ENCODE measurements at regions not wholly inside any gene's neighbourhood (a gene's known extent, or its start where the extent isn't known, plus 50 kb on each side); places are given as distances from the start of the nearest gene placed in this dataset.

- no peak overlapping the region for H2AFZ ChIP-seq (replicated peaks)
- H3K27me3 Mint-ChIP-seq (ENCODE audit: insufficient read depth, low read depth): no peaks in the 10 kb centered on the region
- no peaks in the 10 kb centered on the region for H3K27me3 ChIP-seq
- TF ChIP-seq EZH2 (IDR thresholded peaks at IDR 0.05) (no peak), CTCF (IDR thresholded peaks at IDR 0.05) (no peak), EZH2phosphoT487 (IDR thresholded peaks at IDR 0.05) (no peak)
- no peaks in the 10 kb centered on the region for H3K36me3 ChIP-seq
- no peaks in the 10 kb centered on the region for H3F3A ChIP-seq (ENCODE audit: low read depth)
- H3K4me1 ChIP-seq: no peaks in the 10 kb centered on the region
- H3K4me3 Mint-ChIP-seq: no peak overlapping the region
- no peaks in the 10 kb centered on the region for H4K20me1 ChIP-seq (ENCODE audit: low read depth)
- H3K9ac ChIP-seq: no peak overlapping the region
- no peak overlapping the region for H3K27ac Mint-ChIP-seq
- peaks cover 12% of the 10 kb centered on the region for H3K4me1 Mint-ChIP-seq
- no peaks in the 10 kb centered on the region for H3K9me3 Mint-ChIP-seq
- no peak overlapping the region for H3K4me2 ChIP-seq
- DNase-seq (ENCODE audit: low spot score): no peak
- no peak overlapping the region for H3K27ac ChIP-seq
- H3K9me3 ChIP-seq (ENCODE audit: low read depth): no peaks in the 10 kb centered on the region
- no peaks in the 10 kb centered on the region for H3K79me2 ChIP-seq (ENCODE audit: low read depth)
- H3K4me3 ChIP-seq: no peak overlapping the region
- H3K36me3 Mint-ChIP-seq: no peaks in the 10 kb centered on the region
Measured at GRCh38 chr11:79906164-79906563, 465.3 kb upstream of the TENM4 start.

- Mint-ChIP-seq H3K36me3 (no peaks in the 10 kb centered on the region), H3K4me3 (no peak overlapping the region), H3K27ac (no peak overlapping the region), H3K27me3 (ENCODE audit: insufficient read depth, low read depth) (no peaks in the 10 kb centered on the region), H3K9me3 (no peaks in the 10 kb centered on the region), H3K4me1 (peaks cover 15% of the 10 kb centered on the region)
- Histone ChIP-seq H3K27me3 (no peaks in the 10 kb centered on the region), H3K9me3 (ENCODE audit: low read depth) (no peaks in the 10 kb centered on the region), H3K4me2 (no peak overlapping the region), H3K9ac (no peak overlapping the region), H2AFZ (replicated peaks) (no peak overlapping the region), H3K4me1 (no peaks in the 10 kb centered on the region), H3K79me2 (ENCODE audit: low read depth) (no peaks in the 10 kb centered on the region), H3F3A (ENCODE audit: low read depth) (no peaks in the 10 kb centered on the region), H3K27ac (no peak overlapping the region), H4K20me1 (ENCODE audit: low read depth) (no peaks in the 10 kb centered on the region), H3K4me3 (no peak overlapping the region), H3K36me3 (no peaks in the 10 kb centered on the region)
- DNase-seq (ENCODE audit: low spot score): no peak
- TF ChIP-seq EZH2phosphoT487 (IDR thresholded peaks at IDR 0.05) (no peak), CTCF (IDR thresholded peaks at IDR 0.05) (no peak), EZH2 (IDR thresholded peaks at IDR 0.05) (no peak)
Measured at GRCh38 chr11:79902493-79902892, 461.7 kb upstream of the TENM4 start.

- Mint-ChIP-seq H3K27ac (no peak overlapping the region), H3K36me3 (no peaks in the 10 kb centered on the region), H3K27me3 (ENCODE audit: insufficient read depth, low read depth) (no peaks in the 10 kb centered on the region), H3K4me1 (peaks cover 15% of the 10 kb centered on the region), H3K4me3 (no peak overlapping the region), H3K9me3 (no peaks in the 10 kb centered on the region)
- Histone ChIP-seq H3K4me1 (peaks cover 9% of the 10 kb centered on the region), H2AFZ (replicated peaks) (no peak overlapping the region), H3F3A (ENCODE audit: low read depth) (no peaks in the 10 kb centered on the region), H3K9me3 (ENCODE audit: low read depth) (no peaks in the 10 kb centered on the region), H3K27me3 (no peaks in the 10 kb centered on the region), H3K4me3 (no peak overlapping the region), H3K36me3 (no peaks in the 10 kb centered on the region), H3K4me2 (no peak overlapping the region), H4K20me1 (ENCODE audit: low read depth) (no peaks in the 10 kb centered on the region), H3K79me2 (ENCODE audit: low read depth) (no peaks in the 10 kb centered on the region), H3K27ac (no peak overlapping the region), H3K9ac (no peak overlapping the region)
- no peak for DNase-seq (ENCODE audit: low spot score)
- TF ChIP-seq CTCF (IDR thresholded peaks at IDR 0.05): no peak
- no peak for TF ChIP-seq EZH2 (IDR thresholded peaks at IDR 0.05)
Measured at GRCh38 chr11:79897896-79898295, 457.1 kb upstream of the TENM4 start.

- Histone ChIP-seq H3K79me2 (ENCODE audit: low read depth) (no peaks in the 10 kb centered on the region), H2AFZ (replicated peaks) (no peak overlapping the region), H3K9me3 (ENCODE audit: low read depth) (no peaks in the 10 kb centered on the region), H3K9ac (no peak overlapping the region), H3K4me3 (no peak overlapping the region), H3K4me2 (no peak overlapping the region), H3K36me3 (no peaks in the 10 kb centered on the region), H3F3A (ENCODE audit: low read depth) (no peaks in the 10 kb centered on the region), H3K27ac (no peak overlapping the region), H3K4me1 (peaks cover 9% of the 10 kb centered on the region), H4K20me1 (ENCODE audit: low read depth) (no peaks in the 10 kb centered on the region), H3K27me3 (no peaks in the 10 kb centered on the region)
- no peaks in the 10 kb centered on the region for H3K27me3 Mint-ChIP-seq (ENCODE audit: insufficient read depth, low read depth)
- no peak overlapping the region for H3K4me3 Mint-ChIP-seq
- no peaks in the 10 kb centered on the region for H3K9me3 Mint-ChIP-seq
- no peak for TF ChIP-seq CTCF (IDR thresholded peaks at IDR 0.05)
- TF ChIP-seq EZH2phosphoT487 (IDR thresholded peaks at IDR 0.05): no peak
- no peak for TF ChIP-seq EZH2 (IDR thresholded peaks at IDR 0.05)
- H3K27ac Mint-ChIP-seq: no peak overlapping the region
- H3K36me3 Mint-ChIP-seq: no peaks in the 10 kb centered on the region
- H3K4me1 Mint-ChIP-seq: peaks cover 4% of the 10 kb centered on the region
- DNase-seq (ENCODE audit: low spot score): no peak
Measured at GRCh38 chr11:79896258-79896657, 455.4 kb upstream of the TENM4 start.

Data from neural progenitor cell (in vitro differentiated cells).